ENCODE measurements at regions not wholly inside any gene's neighbourhood (a gene's known extent, or its start where the extent isn't known, plus 50 kb on each side); places are given as distances from the start of the nearest gene placed in this dataset.

DNA sequence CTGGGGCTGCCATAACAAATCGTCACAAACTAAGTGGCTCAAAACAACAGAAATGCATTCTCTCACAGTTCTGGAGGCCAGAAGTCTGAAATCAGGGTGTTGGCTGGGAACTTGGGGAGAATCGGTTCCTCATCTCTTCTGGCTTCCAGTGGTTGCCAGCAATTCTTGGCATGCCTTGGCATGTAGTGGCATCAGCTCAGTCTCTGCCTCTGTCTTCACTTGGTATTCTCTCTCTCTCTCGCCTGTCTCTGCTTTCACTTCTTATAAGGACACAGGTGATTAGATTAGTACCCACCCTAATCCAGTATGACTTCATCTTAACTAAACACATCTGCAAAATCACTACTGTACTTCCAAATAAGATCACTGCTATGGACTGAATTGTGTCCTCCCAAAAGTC is 695.4 kb upstream of the ID2 start:
- POLR2A ChIA-PET = no interaction called here
- TF ChIP-seq, protein P1, sequence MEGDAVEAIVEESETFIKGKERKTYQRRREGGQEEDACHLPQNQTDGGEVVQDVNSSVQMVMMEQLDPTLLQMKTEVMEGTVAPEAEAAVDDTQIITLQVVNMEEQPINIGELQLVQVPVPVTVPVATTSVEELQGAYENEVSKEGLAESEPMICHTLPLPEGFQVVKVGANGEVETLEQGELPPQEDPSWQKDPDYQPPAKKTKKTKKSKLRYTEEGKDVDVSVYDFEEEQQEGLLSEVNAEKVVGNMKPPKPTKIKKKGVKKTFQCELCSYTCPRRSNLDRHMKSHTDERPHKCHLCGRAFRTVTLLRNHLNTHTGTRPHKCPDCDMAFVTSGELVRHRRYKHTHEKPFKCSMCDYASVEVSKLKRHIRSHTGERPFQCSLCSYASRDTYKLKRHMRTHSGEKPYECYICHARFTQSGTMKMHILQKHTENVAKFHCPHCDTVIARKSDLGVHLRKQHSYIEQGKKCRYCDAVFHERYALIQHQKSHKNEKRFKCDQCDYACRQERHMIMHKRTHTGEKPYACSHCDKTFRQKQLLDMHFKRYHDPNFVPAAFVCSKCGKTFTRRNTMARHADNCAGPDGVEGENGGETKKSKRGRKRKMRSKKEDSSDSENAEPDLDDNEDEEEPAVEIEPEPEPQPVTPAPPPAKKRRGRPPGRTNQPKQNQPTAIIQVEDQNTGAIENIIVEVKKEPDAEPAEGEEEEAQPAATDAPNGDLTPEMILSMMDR (IDR thresholded peaks at IDR 0.05; ENCODE audit: control extremely low read depth, extremely low read depth, low read depth, missing control alignments) = no peak
- no peak for DNase-seq (ENCODE audit: extremely low spot score)
- CTCF ChIA-PET = interaction anchor here (1.0 to 1.2 kb wide), 2 partner anchors 15 to 41 kb away, joined by 3 read pairs; no protein-coding TSS in a partner anchor

DNA sequence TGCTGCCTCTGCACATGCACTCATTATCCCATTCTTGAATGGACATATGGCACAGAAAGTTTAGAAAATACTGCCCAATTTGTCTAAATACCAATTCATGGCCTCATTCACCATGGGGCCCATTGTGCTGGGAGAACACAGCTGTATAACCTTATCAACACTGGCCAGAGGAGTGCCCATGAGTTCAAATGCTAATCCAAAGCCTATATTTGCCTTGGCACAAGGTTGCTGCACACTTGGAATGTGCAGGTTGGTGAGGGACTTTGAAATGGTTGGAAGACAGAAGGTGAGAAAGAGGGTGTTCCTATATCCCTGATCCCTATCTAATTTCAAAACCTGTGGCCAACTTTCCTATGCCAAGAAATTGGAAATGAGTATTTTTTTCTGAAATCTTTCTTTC is 693.9 kb upstream of the ID2 start:
- TF ChIP-seq, protein P1 (IDR thresholded peaks at IDR 0.05; ENCODE audit: control extremely low read depth, extremely low read depth, low read depth, missing control alignments) = no peak
- ChIA-PET CTCF (no interaction called here), POLR2A (no interaction called here)
- DNase-seq (ENCODE audit: extremely low spot score) = no peak

- CTCF ChIA-PET = no interaction called here
- no peak for DNase-seq (ENCODE audit: extremely low spot score)
- TF ChIP-seq, protein P1 (IDR thresholded peaks at IDR 0.05; ENCODE audit: control extremely low read depth, extremely low read depth, low read depth, missing control alignments) = no peak
- POLR2A ChIA-PET = no interaction called here
Measured at GRCh38 chr2:7988440-7988839, 693.4 kb upstream of the ID2 start.

- CTCF ChIA-PET = interaction anchor here (1.1 kb wide), 1 partner anchor 9 kb away, joined by 3 read pairs; no protein-coding TSS in a partner anchor
- TF ChIP-seq, protein P1 (IDR thresholded peaks at IDR 0.05; ENCODE audit: control extremely low read depth, extremely low read depth, low read depth, missing control alignments) = no peak
- no peak for DNase-seq (ENCODE audit: extremely low spot score)
- POLR2A ChIA-PET = no interaction called here
Measured at GRCh38 chr2:7989823-7990222, 692.0 kb upstream of the ID2 start.

- ChIA-PET CTCF (interaction anchor here (1.8 kb wide), 1 partner anchor 7 kb away, joined by 4 read pairs; no protein-coding TSS in a partner anchor), POLR2A (no interaction called here)
- TF ChIP-seq, protein P1 (IDR thresholded peaks at IDR 0.05; ENCODE audit: control extremely low read depth, extremely low read depth, low read depth, missing control alignments) = no peak
- no peak for DNase-seq (ENCODE audit: extremely low spot score)
Measured at GRCh38 chr2:7992612-7993602, 688.9 kb upstream of the ID2 start.

DNA sequence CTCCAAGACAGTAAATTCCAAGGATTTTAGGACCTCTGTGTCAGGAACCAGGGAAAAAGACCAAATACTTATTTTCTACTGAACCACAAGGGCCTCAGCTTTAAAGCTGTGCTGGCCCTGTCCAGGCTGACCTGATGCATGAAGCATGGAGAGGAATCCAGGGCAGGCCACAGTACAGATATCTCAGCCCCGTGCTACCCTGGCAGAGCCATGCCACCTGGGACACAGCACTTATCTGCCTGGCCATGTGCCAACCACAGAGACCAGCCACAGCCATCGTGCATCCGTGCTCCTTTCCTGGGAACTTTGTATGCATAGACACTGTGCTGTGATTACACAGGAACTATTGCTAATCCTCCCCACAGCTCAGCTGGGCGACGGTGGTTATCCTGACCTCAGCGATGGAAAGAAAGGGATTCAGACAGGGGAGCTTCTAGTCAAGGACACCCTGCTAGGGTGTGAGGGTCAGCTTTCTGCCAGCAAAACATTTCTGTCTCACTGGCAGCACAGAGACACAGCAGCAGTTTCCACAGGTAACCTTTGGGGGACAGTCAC is 687.4 kb upstream of the ID2 start:
- ChIA-PET POLR2A (no interaction called here), CTCF (no interaction called here)
- no peak for DNase-seq (ENCODE audit: extremely low spot score)
- TF ChIP-seq, protein P1 (IDR thresholded peaks at IDR 0.05; ENCODE audit: control extremely low read depth, extremely low read depth, low read depth, missing control alignments) = no peak
